SU-DHL-6 (cell line): ENCODE measurements at regions not wholly inside any gene's neighbourhood (a gene's known extent, or its start where the extent isn't known, plus 50 kb on each side); places are given as distances from the start of the nearest gene placed in this dataset.

ENCODE experiments used
- H2AFZ ChIP-seq: fragments of 200-600 bp; sonication (generic); 2 replicates; pipeline ENCODE4 v1.6.1; 2014; ENCODE audit warnings: low read depth, mild to moderate bottlenecking, moderate library complexity, mixed read lengths, antibody characterized with exemption, low read length; ENCODE audit not compliant: severe bottlenecking
- H3F3A ChIP-seq: fragments of 200-600 bp; shearing (Covaris generic); 2 replicates; pipeline ENCODE4 v1.6.0; 2016; ENCODE audit warnings: antibody characterized with exemption, mild to moderate bottlenecking; ENCODE audit not compliant: insufficient read depth
- H3K27ac ChIP-seq: fragments of 200-600 bp; sonication (generic); 2 replicates; pipeline ENCODE4 v1.5.1; 2016; ENCODE audit warnings: low read depth, mild to moderate bottlenecking, low read length, moderate library complexity, mixed read lengths
- H3K27me3 ChIP-seq: fragments of 200-600 bp; sonication (generic), shearing (Covaris generic); 2 replicates; pipeline ENCODE4 v1.6.0; 2014; ENCODE audit warnings: mild to moderate bottlenecking, low read length
- H3K36me3 ChIP-seq: fragments of 200-600 bp; sonication (generic); 2 replicates; pipeline ENCODE4 v1.6.1; 2014; ENCODE audit warnings: mild to moderate bottlenecking, low read length, mixed read lengths
- H3K4me2 ChIP-seq: fragments of 300-600, 200-600 bp; shearing (Covaris generic), sonication (generic); 2 replicates; pipeline ENCODE4 v1.6.0; 2014; ENCODE audit warnings: low read length, low read depth, mild to moderate bottlenecking; ENCODE audit not compliant: poor library complexity, severe bottlenecking
- H3K4me3 ChIP-seq: fragments of 200-600 bp; sonication (generic); 2 replicates; pipeline ENCODE4 v1.5.1; 2014; ENCODE audit warnings: antibody characterized with exemption, low read length, mild to moderate bottlenecking, mixed read lengths; ENCODE audit not compliant: insufficient read depth, poor library complexity, severe bottlenecking
- H3K79me2 ChIP-seq: fragments of 200-600 bp; sonication (generic); 2 replicates; pipeline ENCODE4 v1.6.1; 2014; ENCODE audit warnings: mild to moderate bottlenecking, low read length, moderate library complexity; ENCODE audit not compliant: insufficient read depth
- H3K9ac ChIP-seq: fragments of 200-600 bp; sonication (generic); 2 replicates; pipeline ENCODE4 v1.7.0; 2014; ENCODE audit warnings: mild to moderate bottlenecking, low read length
- H3K9me2 ChIP-seq: fragments of 200-600 bp; sonication (generic); replicated peaks from 2 replicates; pipeline ENCODE4 v1.6.1; 2014; ENCODE audit warnings: low read length; ENCODE audit not compliant: insufficient read depth
- H3K9me3 ChIP-seq: fragments of 200-600 bp; sonication (generic); 2 replicates; pipeline ENCODE4 v1.6.1; 2014; ENCODE audit warnings: low read length, mixed read lengths; ENCODE audit not compliant: insufficient read depth
- H4K20me1 ChIP-seq: fragments of 200-600 bp; sonication (generic); 2 replicates; pipeline ENCODE4 v1.6.1; 2014; ENCODE audit warnings: low read depth, mild to moderate bottlenecking, antibody characterized with exemption, low read length, moderate library complexity, mixed read lengths
- EZH2phosphoT487 ChIP-seq: fragments of 200-600 bp; sonication (generic), shearing (Covaris generic); conservative IDR thresholded peaks from 2 replicates; pipeline ENCODE4 v1.6.1; 2018; ENCODE audit warnings: mild to moderate bottlenecking, antibody characterized with exemption, low read length, moderate library complexity, mixed read lengths
- TF ChIP-seq, protein P1 (sequence below): fragments of 200-600 bp; sonication (generic); IDR thresholded peaks from one replicate; pipeline ENCODE4 v1.5.1; 2017; ENCODE audit warnings: antibody characterized with exemption, mild to moderate bottlenecking, low read length, moderate library complexity; ENCODE audit not compliant: insufficient read depth, poor library complexity, severe bottlenecking

DNA sequence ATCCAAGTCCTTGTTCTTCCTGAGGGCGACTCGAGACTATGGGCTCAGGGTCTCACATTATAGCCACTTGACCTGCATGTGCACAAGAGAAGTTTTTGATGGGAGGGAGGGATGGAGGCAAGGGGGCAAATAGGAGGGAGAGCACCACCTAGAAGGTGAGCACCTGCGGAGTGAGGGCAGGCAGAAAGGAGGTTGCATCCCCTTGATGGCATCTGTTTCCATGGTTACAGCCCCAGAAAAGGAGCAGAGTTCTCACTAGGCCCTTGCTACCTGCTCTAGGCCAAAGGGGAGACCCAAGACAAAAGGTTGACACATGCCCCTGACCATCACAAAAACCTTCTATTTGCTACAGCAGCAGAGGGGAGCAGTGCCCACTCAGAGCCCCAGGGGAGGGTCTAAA lies 131.5 kb upstream of the SERTAD2 start:
- no peaks in the 10 kb centered on the region for H3F3A ChIP-seq
- no peak overlapping the region for H3K4me2 ChIP-seq
- no peak for TF ChIP-seq EZH2phosphoT487
- TF ChIP-seq, protein P1, sequence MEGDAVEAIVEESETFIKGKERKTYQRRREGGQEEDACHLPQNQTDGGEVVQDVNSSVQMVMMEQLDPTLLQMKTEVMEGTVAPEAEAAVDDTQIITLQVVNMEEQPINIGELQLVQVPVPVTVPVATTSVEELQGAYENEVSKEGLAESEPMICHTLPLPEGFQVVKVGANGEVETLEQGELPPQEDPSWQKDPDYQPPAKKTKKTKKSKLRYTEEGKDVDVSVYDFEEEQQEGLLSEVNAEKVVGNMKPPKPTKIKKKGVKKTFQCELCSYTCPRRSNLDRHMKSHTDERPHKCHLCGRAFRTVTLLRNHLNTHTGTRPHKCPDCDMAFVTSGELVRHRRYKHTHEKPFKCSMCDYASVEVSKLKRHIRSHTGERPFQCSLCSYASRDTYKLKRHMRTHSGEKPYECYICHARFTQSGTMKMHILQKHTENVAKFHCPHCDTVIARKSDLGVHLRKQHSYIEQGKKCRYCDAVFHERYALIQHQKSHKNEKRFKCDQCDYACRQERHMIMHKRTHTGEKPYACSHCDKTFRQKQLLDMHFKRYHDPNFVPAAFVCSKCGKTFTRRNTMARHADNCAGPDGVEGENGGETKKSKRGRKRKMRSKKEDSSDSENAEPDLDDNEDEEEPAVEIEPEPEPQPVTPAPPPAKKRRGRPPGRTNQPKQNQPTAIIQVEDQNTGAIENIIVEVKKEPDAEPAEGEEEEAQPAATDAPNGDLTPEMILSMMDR: no peak
- H3K27me3 ChIP-seq: no peaks in the 10 kb centered on the region
- no peak overlapping the region for H3K4me3 ChIP-seq
- no peak overlapping the region for H2AFZ ChIP-seq
- H3K27ac ChIP-seq: no peak overlapping the region
- no peaks in the 10 kb centered on the region for H3K36me3 ChIP-seq
- H4K20me1 ChIP-seq: no peaks in the 10 kb centered on the region
- H3K9me3 ChIP-seq: no peaks in the 10 kb centered on the region
- H3K9ac ChIP-seq: no peak overlapping the region
- no peaks in the 10 kb centered on the region for H3K9me2 ChIP-seq
- H3K79me2 ChIP-seq: no peaks in the 10 kb centered on the region

DNA sequence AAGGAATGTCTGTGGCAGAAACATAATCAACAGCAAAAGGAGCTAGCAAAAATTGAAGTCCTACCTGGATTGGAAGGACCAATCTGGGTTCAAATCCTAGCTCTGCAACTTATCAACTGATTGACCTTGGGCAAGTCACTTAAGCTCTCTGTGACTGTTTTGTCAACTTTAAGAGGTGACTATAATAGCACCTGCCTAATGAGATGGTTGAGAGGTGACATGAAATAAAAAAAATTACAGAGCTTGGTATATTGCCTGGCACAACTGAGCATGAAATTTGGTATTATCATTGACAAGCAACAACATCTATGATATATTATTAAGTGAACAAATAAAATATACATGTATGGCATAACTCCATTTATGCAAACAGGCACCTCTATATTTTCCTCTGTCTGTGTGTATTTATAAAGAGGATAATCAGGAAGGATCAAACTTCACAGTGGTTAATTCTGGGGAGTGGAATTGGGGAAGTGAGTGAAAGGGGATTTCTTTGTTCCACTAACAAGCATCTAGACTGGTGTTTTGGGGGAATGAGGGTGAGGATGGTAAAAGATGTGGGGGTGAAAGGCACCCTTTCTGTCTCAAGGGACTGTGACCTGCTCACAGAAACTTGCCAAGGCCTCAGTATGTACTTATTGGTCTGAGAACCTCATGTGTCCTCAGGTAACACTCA lies 132.8 kb upstream of the SERTAD2 start:
- no peak overlapping the region for H3K9ac ChIP-seq
- H3F3A ChIP-seq: no peaks in the 10 kb centered on the region
- H4K20me1 ChIP-seq: no peaks in the 10 kb centered on the region
- H3K27ac ChIP-seq: no peak overlapping the region
- H3K9me3 ChIP-seq: no peaks in the 10 kb centered on the region
- H3K79me2 ChIP-seq: no peaks in the 10 kb centered on the region
- H3K4me2 ChIP-seq: no peak overlapping the region
- no peaks in the 10 kb centered on the region for H3K27me3 ChIP-seq
- H2AFZ ChIP-seq: no peak overlapping the region
- TF ChIP-seq, protein P1: no peak
- no peak for TF ChIP-seq EZH2phosphoT487
- H3K4me3 ChIP-seq: no peak overlapping the region
- no peaks in the 10 kb centered on the region for H3K9me2 ChIP-seq
- no peaks in the 10 kb centered on the region for H3K36me3 ChIP-seq

DNA sequence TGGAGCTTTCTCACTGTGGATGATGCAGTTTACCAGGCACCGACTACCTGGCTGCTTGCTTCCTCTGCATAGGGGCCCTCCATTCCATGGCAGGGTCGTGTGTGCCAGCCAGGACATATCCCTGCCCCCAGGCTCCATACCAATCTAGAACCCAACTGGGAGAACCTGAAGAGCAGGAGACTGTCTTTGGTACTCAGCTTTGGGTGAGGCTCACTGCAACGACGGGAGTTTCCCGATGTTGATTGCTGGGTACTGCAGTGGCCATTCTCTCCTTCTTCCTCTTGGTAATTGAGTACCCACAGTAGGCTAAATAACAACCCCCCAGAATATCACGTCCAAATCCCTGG lies 133.3 kb upstream of the SERTAD2 start:
- H3K9me3 ChIP-seq: no peaks in the 10 kb centered on the region
- no peaks in the 10 kb centered on the region for H3K79me2 ChIP-seq
- no peak overlapping the region for H3K27ac ChIP-seq
- no peak overlapping the region for H3K4me3 ChIP-seq
- H3K27me3 ChIP-seq: no peaks in the 10 kb centered on the region
- no peaks in the 10 kb centered on the region for H4K20me1 ChIP-seq
- no peaks in the 10 kb centered on the region for H3F3A ChIP-seq
- no peak overlapping the region for H3K9ac ChIP-seq
- H3K9me2 ChIP-seq: no peaks in the 10 kb centered on the region
- H3K4me2 ChIP-seq: no peak overlapping the region
- no peaks in the 10 kb centered on the region for H3K36me3 ChIP-seq
- H2AFZ ChIP-seq: no peak overlapping the region
- no peak for TF ChIP-seq EZH2phosphoT487
- TF ChIP-seq, protein P1: no peak
